A673 (cell line): ENCODE measurements at regions not wholly inside any gene's neighbourhood (a gene's known extent, or its start where the extent isn't known, plus 50 kb on each side); places are given as distances from the start of the nearest gene placed in this dataset.

Source experiments
- BruUV-seq: library from RNA; stranded (reverse); fragments of 400-500 nt; replicated peaks from 2 replicates; lab custom pipeline; 2021; lab: Mats Ljungman, UMichigan
- CTCF ChIA-PET: fragments of 300-600 bp; sonication (Branson Sonifier 250); formaldehyde crosslinking; loops from one replicate; lab custom pipeline; 2022; ENCODE audit warnings: antibody characterized with exemption; lab: Charles Lee
- POLR2A ChIA-PET: fragments of 300-600 bp; sonication (Branson Sonifier 250); formaldehyde crosslinking; loops from one replicate; lab custom pipeline; 2022; ENCODE audit warnings: antibody characterized with exemption; ENCODE audit not compliant: low non-redundant PET; lab: Charles Lee
- DNase-seq: peaks from one replicate; pipeline ENCODE4 v3.0.0-alpha.2; 2015; ENCODE audit warnings: low spot score
- H3K27ac ChIP-seq: fragments of 200-600 bp; sonication (generic); 2 replicates; pipeline ENCODE4 v1.5.1; 2016; ENCODE audit warnings: mixed run types, low read depth, mild to moderate bottlenecking, mixed read lengths, antibody characterized with exemption, low read length; ENCODE audit not compliant: poor library complexity, severe bottlenecking
- H3K27me3 ChIP-seq: fragments of 200-600 bp; sonication (generic); replicated peaks from 2 replicates; pipeline ENCODE4 v1.6.1; 2017; ENCODE audit warnings: mixed run types, low read depth, mild to moderate bottlenecking, mixed read lengths, antibody characterized with exemption, low read length; ENCODE audit not compliant: insufficient read depth, poor library complexity
- H3K36me3 ChIP-seq: fragments of 200-600 bp; sonication (generic); 2 replicates; pipeline ENCODE4 v1.6.1; 2016; ENCODE audit warnings: mixed run types, mild to moderate bottlenecking, mixed read lengths, antibody characterized with exemption, low read length; ENCODE audit not compliant: insufficient read depth, poor library complexity, severe bottlenecking
- H3K4me1 ChIP-seq: fragments of 200-600 bp; sonication (generic); 2 replicates; pipeline ENCODE4 v1.6.1; 2017; ENCODE audit warnings: mixed run types, mild to moderate bottlenecking, mixed read lengths, antibody characterized with exemption, low read length; ENCODE audit not compliant: insufficient read depth, poor library complexity, severe bottlenecking
- H3K4me3 ChIP-seq: fragments of 200-600 bp; sonication (generic); 2 replicates; pipeline ENCODE4 v1.5.1; 2016; ENCODE audit warnings: low read depth, mixed run types, mild to moderate bottlenecking, mixed read lengths, low read length; ENCODE audit not compliant: poor library complexity, severe bottlenecking
- H3K9me3 ChIP-seq: fragments of 200-600 bp; sonication (generic); 2 replicates; pipeline ENCODE4 v1.6.1; 2016; ENCODE audit warnings: mixed run types, low read depth, mild to moderate bottlenecking, mixed read lengths, antibody characterized with exemption, low read length; ENCODE audit not compliant: poor library complexity, severe bottlenecking
- CTCF ChIP-seq: fragments of 300-800, 200-600 bp; sonication (generic); conservative IDR thresholded peaks from 2 replicates; pipeline ENCODE4 v1.5.1; 2017; ENCODE audit warnings: low read depth, mild to moderate bottlenecking, antibody characterized with exemption, low read length, moderate library complexity, mixed read lengths
- EZH2 ChIP-seq: fragments of 200-600 bp; sonication (generic); IDR thresholded peaks from 2 replicates; pipeline ENCODE4 v1.6.1; 2017; ENCODE audit warnings: borderline replicate concordance, low read depth, mild to moderate bottlenecking, mixed read lengths, antibody characterized with exemption, low read length; ENCODE audit not compliant: poor library complexity, severe bottlenecking
- intact Hi-C: fragments of 100-400 bp; cut with micrococcal nuclease; formaldehyde crosslinking; loops from one replicate; pipeline ENCODE4 v1.10.0; 2022; ENCODE audit not compliant: unreplicated experiment

- H3K27me3 ChIP-seq, result no peaks in the 10 kb centered on the region
- no peak overlapping the region for H3K4me3 ChIP-seq
- H3K27ac ChIP-seq, result peak overlapping the region; percentile 79
- ChIA-PET CTCF (interaction anchor here (3.4 kb wide), 1 partner anchor 141 kb away, joined by 43 read pairs; no protein-coding TSS in a partner anchor), POLR2A (no interaction called here)
- intact Hi-C loops, result no loop called here
- peak; percentile 41 for TF ChIP-seq CTCF
- TF ChIP-seq EZH2, result no peak
- H3K9me3 ChIP-seq, result no peaks in the 10 kb centered on the region
- peaks cover 73% of the 10 kb centered on the region for H3K4me1 ChIP-seq
- H3K36me3 ChIP-seq, result peaks cover 81% of the 10 kb centered on the region
- DNase-seq, result no peak
- no TSS peak for BruUV-seq
Observed at GRCh38 chr2:16615687-16616615, 49.7 kb downstream of the CYRIA start.

GRCh38 chr2:16615246-16615645, 50.4 kb downstream of the CYRIA start:
- POLR2A ChIA-PET, result interaction anchor here (0.6 kb wide), 1 partner anchor 35 kb away, joined by 3 read pairs; no protein-coding TSS in a partner anchor
- no peak for DNase-seq
- no peak for TF ChIP-seq EZH2
- TF ChIP-seq CTCF, result no peak
- CTCF ChIA-PET, result interaction anchor here (0.8 to 3.4 kb wide), 2 partner anchors 70 to 142 kb away, joined by 5 to 43 read pairs; no protein-coding TSS in a partner anchor
- H3K36me3 ChIP-seq, result peaks cover 77% of the 10 kb centered on the region
- no TSS peak for BruUV-seq
- H3K27ac ChIP-seq, result peak overlapping the region; percentile 79
- H3K4me1 ChIP-seq, result peaks cover 76% of the 10 kb centered on the region
- intact Hi-C loops, result no loop called here
- no peaks in the 10 kb centered on the region for H3K9me3 ChIP-seq
- H3K4me3 ChIP-seq, result no peak overlapping the region
- H3K27me3 ChIP-seq, result no peaks in the 10 kb centered on the region

GRCh38 chr2:16614314-16614860, 51.2 kb downstream of the CYRIA start:
- BruUV-seq, result TSS peak; percentile 8
- TF ChIP-seq CTCF, result no peak
- ChIA-PET POLR2A (no interaction called here), CTCF (interaction anchor here (0.8 to 3.4 kb wide), 2 partner anchors 71 to 143 kb away, joined by 5 to 43 read pairs; no protein-coding TSS in a partner anchor)
- Histone ChIP-seq H3K27me3 (no peaks in the 10 kb centered on the region), H3K4me3 (no peak overlapping the region), H3K27ac (peak overlapping the region; percentile 79), H3K9me3 (no peaks in the 10 kb centered on the region), H3K4me1 (peaks cover 71% of the 10 kb centered on the region), H3K36me3 (peaks cover 78% of the 10 kb centered on the region)
- intact Hi-C loops, result loop anchor here (5.0 kb wide), 1 partner anchor 672 kb away; the partner anchor contains the start of gene MYCN
- peak; percentile 61 for DNase-seq
